Kidney epithelial cell (primary cell): ENCODE measurements at regions not wholly inside any gene's neighbourhood (a gene's known extent, or its start where the extent isn't known, plus 50 kb on each side); places are given as distances from the start of the nearest gene placed in this dataset.
"Not testable (repeated sequence)": the region's sequence is repeated elsewhere in the genome, so short reads cannot be mapped to it uniquely, and the experiment has no call there.

Source experiments
- DNase-seq: peaks from one replicate; pipeline ENCODE4 v3.0.0-alpha.2; 2010; ENCODE audit warnings: low read depth
- H3K27me3 ChIP-seq: 2 replicates; pipeline ENCODE4 v1.6.0; 2011; ENCODE audit warnings: low read length; ENCODE audit not compliant: control insufficient read depth, insufficient read depth
- H3K36me3 ChIP-seq: 2 replicates; pipeline ENCODE4 v1.5.1; 2011; ENCODE audit warnings: low read length; ENCODE audit not compliant: control insufficient read depth, insufficient read depth
- H3K4me3 ChIP-seq: 2 replicates; pipeline ENCODE4 v1.5.1; 2011; ENCODE audit warnings: low read depth, mild to moderate bottlenecking, control low read depth, low read length
- TF ChIP-seq, protein P1 (sequence below): IDR thresholded peaks from 2 replicates; pipeline ENCODE4 v1.5.1; 2011; ENCODE audit warnings: mild to moderate bottlenecking, moderate library complexity, low read length, control low read depth, inconsistent platforms; ENCODE audit not compliant: insufficient read depth, poor library complexity, severe bottlenecking

DNA sequence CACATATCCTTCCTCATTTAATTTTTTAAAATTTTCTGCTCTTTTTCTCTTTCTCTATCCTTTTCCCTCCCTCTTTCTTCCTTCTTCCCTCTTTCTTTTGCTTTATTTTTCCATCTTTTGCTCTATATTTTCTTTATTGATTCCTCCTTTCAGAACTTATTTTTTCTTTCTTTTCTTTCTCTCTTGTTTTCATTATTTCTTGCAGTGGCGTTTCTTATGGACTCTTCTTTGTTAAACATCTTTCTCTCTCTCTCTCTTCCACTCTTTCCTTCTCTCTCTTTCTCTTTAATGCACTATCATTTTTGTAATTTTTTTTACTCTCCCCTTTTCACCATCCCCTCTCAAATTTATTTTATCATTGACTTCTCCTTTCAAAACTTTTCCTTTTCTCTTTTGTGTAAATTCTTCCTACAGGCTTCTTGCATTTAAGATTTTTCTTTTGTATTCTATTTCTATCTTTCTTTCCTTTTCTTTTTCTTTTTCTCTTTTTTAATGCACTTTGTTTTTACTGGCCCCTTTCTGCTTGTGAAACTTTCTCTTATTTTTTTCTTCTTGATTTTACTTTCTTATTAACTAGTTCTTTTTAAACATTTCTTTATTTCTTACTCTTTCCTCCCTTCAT lies 97.0 kb downstream of the RBMX2 start:
- DNase-seq, result no peak
- Histone ChIP-seq H3K36me3 (no peaks in the 10 kb centered on the region), H3K27me3 (no peaks in the 10 kb centered on the region), H3K4me3 (no peak overlapping the region)
- TF ChIP-seq, protein P1, sequence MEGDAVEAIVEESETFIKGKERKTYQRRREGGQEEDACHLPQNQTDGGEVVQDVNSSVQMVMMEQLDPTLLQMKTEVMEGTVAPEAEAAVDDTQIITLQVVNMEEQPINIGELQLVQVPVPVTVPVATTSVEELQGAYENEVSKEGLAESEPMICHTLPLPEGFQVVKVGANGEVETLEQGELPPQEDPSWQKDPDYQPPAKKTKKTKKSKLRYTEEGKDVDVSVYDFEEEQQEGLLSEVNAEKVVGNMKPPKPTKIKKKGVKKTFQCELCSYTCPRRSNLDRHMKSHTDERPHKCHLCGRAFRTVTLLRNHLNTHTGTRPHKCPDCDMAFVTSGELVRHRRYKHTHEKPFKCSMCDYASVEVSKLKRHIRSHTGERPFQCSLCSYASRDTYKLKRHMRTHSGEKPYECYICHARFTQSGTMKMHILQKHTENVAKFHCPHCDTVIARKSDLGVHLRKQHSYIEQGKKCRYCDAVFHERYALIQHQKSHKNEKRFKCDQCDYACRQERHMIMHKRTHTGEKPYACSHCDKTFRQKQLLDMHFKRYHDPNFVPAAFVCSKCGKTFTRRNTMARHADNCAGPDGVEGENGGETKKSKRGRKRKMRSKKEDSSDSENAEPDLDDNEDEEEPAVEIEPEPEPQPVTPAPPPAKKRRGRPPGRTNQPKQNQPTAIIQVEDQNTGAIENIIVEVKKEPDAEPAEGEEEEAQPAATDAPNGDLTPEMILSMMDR, result no peak

DNA sequence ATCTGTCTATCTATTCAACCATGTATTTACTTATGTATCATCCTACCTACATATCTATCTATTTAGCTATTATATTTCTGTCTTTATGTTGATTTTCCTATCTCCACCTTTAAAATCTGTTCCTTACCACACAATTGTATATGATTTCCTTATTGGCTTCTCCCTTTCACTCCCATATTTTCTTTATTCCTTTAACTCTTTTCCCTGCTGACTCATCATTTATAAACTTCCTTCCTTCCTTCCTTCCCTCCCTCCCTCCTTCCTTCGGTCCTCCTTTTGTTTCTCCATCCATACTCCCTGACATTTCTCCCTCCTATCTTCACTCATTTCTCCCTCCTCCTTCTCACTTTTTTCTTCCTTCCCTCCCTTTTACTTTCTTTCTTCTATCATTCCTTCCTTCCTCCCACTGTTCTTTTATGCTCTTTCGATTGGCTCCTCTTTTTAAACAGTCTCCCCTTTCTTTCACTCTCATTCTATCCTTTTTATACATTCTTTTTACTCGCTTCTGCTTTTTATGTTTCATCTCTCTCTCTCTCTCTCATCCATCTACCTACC lies 100.3 kb downstream of the RBMX2 start:
- TF ChIP-seq, protein P1, result no peak
- DNase-seq, result no peak
- Histone ChIP-seq H3K27me3 (no peaks in the 10 kb centered on the region), H3K4me3 (no peak overlapping the region), H3K36me3 (no peaks in the 10 kb centered on the region)

DNA sequence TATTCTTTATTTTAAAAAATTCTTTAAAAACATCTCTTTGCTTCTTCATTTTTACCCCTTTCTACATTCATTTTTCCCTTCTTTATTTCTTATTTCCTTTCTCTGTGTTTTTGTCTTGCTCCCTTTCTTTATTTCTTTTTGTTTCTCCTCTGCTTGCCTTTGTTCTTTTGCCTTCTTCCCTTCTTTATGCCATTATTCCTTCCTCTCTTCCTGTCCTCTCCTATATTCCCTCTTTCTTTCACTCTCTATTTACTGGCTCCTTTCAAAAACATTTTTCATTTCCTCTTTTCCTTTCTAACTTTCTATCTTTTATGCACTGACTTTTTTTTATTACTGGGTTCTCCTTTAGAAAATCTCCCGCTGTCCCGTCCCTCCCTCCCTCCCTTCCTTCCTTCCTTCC lies 102.2 kb downstream of the RBMX2 start:
- DNase-seq, result no peak
- Histone ChIP-seq H3K27me3 (no peaks in the 10 kb centered on the region), H3K36me3 (no peaks in the 10 kb centered on the region), H3K4me3 (no peak overlapping the region)
- TF ChIP-seq, protein P1, result no peak

DNA sequence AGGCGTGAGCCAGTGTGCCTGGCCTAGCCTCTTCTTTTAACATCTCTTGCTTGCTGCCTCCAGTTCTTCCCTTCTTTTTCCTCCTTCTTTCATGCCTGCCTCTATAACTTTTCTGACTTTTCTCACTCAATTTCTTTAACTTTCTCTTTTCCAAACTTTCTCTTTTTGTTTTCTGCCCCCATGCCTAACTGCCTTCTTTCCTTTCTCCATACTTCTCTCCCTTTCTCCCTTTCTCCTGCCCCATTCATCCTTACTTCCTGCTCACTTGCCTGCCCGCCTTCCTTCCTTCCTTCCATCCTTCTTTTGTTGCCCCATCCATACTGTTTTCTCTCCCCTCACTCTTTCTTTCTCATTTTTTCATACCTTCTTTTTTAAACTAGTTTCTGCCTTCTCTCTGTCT lies 105.2 kb downstream of the RBMX2 start:
- Histone ChIP-seq H3K27me3 (no peaks in the 10 kb centered on the region), H3K4me3 (no peak overlapping the region), H3K36me3 (no peaks in the 10 kb centered on the region)
- no peak for DNase-seq
- TF ChIP-seq, protein P1, result no peak

DNA sequence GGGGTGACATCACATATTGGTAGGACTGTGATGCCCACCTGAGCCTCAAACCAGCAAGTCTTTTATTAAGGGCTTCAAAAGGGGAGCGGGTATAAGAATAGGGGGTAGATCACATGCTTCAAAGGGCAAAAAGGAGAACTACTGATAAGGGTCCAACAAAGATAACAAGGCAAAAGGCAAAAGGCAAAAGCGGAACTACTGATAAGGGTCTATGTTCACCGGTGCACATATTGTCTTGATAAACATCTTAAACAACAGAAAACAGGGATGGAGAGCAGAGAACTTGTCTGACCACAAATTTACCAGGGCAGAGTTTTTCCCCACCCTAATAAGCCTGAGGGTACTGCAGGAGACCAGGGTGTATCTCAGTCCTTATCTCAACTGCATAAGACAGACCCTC lies 110.7 kb downstream of the RBMX2 start:
- not testable (repeated sequence) for H3K4me3 ChIP-seq, H3K27me3 ChIP-seq, H3K36me3 ChIP-seq, DNase-seq

DNA sequence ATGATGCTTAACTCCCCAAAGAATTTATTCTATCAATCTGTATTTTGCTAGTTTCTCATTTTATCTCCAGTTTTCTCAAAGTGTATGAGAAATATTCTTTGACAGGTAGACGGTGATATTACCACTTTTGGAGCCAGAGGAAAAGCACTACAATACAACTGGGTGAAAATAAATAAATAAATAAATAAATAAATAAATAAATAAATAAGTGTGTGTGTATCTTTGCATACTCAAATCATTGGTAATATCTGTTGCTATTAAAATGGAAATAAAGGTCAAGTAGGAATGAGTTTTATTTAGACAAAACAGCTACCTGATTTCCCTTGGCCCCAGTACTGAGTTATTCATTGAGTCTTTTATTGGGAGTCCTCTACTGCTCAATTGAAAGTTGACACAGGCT lies 114.3 kb downstream of the RBMX2 start:
- TF ChIP-seq, protein P1, result no peak
- no peak for DNase-seq
- Histone ChIP-seq H3K27me3 (no peaks in the 10 kb centered on the region), H3K36me3 (no peaks in the 10 kb centered on the region), H3K4me3 (no peak overlapping the region)
